ENCODE measurements at regions not wholly inside any gene's neighbourhood (a gene's known extent, or its start where the extent isn't known, plus 50 kb on each side); places are given as distances from the start of the nearest gene placed in this dataset.

- Histone ChIP-seq H3K4me3 (ENCODE audit: low read depth in 1 of 2, low read length in 2 of 2) (no peak overlapping the region), H3K9me3 (ENCODE audit: insufficient read depth, low read length, severe bottlenecking) (no peaks in the 10 kb centered on the region), H3K27me3 (ENCODE audit: insufficient read depth, low read length, poor library complexity) (no peaks in the 10 kb centered on the region), H2AFZ (ENCODE audit: low read depth, low read length) (no peak overlapping the region), H3K4me1 (ENCODE audit: insufficient read depth, low read length) (no peaks in the 10 kb centered on the region), H3K36me3 (ENCODE audit: insufficient read depth, low read length) (no peaks in the 10 kb centered on the region), H3K27ac (ENCODE audit: low read length) (no peak overlapping the region), H3K4me2 (ENCODE audit: insufficient read depth, low read length) (no peak overlapping the region), H3K9ac (ENCODE audit: low read depth, low read length) (no peak overlapping the region), H4K20me1 (ENCODE audit: insufficient read depth, low read length) (no peaks in the 10 kb centered on the region; the same call in 1 of the 2 replicates), H3K79me2 (ENCODE audit: insufficient read depth, low read length) (no peaks in the 10 kb centered on the region)
- TF ChIP-seq, protein P1, sequence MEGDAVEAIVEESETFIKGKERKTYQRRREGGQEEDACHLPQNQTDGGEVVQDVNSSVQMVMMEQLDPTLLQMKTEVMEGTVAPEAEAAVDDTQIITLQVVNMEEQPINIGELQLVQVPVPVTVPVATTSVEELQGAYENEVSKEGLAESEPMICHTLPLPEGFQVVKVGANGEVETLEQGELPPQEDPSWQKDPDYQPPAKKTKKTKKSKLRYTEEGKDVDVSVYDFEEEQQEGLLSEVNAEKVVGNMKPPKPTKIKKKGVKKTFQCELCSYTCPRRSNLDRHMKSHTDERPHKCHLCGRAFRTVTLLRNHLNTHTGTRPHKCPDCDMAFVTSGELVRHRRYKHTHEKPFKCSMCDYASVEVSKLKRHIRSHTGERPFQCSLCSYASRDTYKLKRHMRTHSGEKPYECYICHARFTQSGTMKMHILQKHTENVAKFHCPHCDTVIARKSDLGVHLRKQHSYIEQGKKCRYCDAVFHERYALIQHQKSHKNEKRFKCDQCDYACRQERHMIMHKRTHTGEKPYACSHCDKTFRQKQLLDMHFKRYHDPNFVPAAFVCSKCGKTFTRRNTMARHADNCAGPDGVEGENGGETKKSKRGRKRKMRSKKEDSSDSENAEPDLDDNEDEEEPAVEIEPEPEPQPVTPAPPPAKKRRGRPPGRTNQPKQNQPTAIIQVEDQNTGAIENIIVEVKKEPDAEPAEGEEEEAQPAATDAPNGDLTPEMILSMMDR (IDR thresholded peaks at IDR 0.05; ENCODE audit: borderline replicate concordance, extremely low read depth, low read length, poor library complexity, severe bottlenecking): no peak
- no peak for TF ChIP-seq EZH2 (IDR thresholded peaks at IDR 0.05; ENCODE audit: borderline replicate concordance, low read depth, low read length, severe bottlenecking)
- no peak for DNase-seq
- ATAC-seq (ENCODE audit: insufficient read depth, low read depth): no peak
Measured at GRCh38 chr14:104427131-104427851, 152.3 kb upstream of the C14orf180 start.

DNA sequence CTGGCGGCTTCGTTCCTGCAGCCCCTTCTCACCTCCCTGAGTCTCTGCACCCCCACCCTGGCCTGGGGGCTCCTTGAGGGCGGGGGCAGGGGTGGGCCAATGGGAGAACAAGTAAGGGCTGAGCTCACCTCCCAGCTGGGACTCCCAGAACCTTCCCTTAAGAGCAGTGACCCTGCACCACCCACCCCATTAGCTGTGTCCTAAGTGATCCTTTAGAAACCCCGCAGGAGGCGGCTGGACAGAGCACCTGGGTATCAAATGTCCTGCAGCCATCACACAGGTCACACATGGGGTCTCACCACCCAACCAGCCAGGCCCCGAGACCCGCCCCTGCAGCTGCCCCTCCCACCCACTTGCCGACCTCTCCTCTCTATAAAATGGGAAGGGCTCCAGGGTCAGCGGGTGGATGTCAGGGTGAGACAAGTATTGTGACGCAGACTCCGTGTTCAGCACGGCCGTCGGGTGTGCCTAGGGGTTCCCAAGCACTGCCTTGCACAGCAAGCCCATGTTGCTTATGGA is 151.2 kb upstream of the C14orf180 start:
- no peak overlapping the region for H2AFZ ChIP-seq (ENCODE audit: low read depth, low read length)

GRCh38 chr14:104428860-104429259 is 150.7 kb upstream of the C14orf180 start:
- Histone ChIP-seq H2AFZ (ENCODE audit: low read depth, low read length) (no peak overlapping the region), H3K27ac (ENCODE audit: low read length) (no peak overlapping the region), H3K79me2 (ENCODE audit: insufficient read depth, low read length) (no peaks in the 10 kb centered on the region), H3K36me3 (ENCODE audit: insufficient read depth, low read length) (no peaks in the 10 kb centered on the region), H3K27me3 (ENCODE audit: insufficient read depth, low read length, poor library complexity) (no peaks in the 10 kb centered on the region), H3K9ac (ENCODE audit: low read depth, low read length) (no peak overlapping the region), H3K9me3 (ENCODE audit: insufficient read depth, low read length, severe bottlenecking) (no peaks in the 10 kb centered on the region), H3K4me1 (ENCODE audit: insufficient read depth, low read length) (no peaks in the 10 kb centered on the region), H3K4me2 (ENCODE audit: insufficient read depth, low read length) (no peak overlapping the region), H4K20me1 (ENCODE audit: insufficient read depth, low read length) (no peaks in the 10 kb centered on the region; the same call in 1 of the 2 replicates), H3K4me3 (ENCODE audit: low read depth in 1 of 2, low read length in 2 of 2) (no peak overlapping the region)
- TF ChIP-seq, protein P1 (IDR thresholded peaks at IDR 0.05; ENCODE audit: borderline replicate concordance, extremely low read depth, low read length, poor library complexity, severe bottlenecking): no peak
- TF ChIP-seq EZH2 (IDR thresholded peaks at IDR 0.05; ENCODE audit: borderline replicate concordance, low read depth, low read length, severe bottlenecking): no peak
- ATAC-seq (ENCODE audit: insufficient read depth, low read depth) (no peak), DNase-seq (no peak)

More for the DNA sequence above, 151.2 kb upstream of the C14orf180 start:
- H3K27ac ChIP-seq (ENCODE audit: low read length): no peak overlapping the region
- no peak overlapping the region for H3K4me2 ChIP-seq (ENCODE audit: insufficient read depth, low read length)
- DNase-seq (no peak), ATAC-seq (ENCODE audit: insufficient read depth, low read depth) (no peak)
- no peaks in the 10 kb centered on the region; the same call in 1 of the 2 replicates for H4K20me1 ChIP-seq (ENCODE audit: insufficient read depth, low read length)
- H3K27me3 ChIP-seq (ENCODE audit: insufficient read depth, low read length, poor library complexity): no peaks in the 10 kb centered on the region
- TF ChIP-seq, protein P1 (IDR thresholded peaks at IDR 0.05; ENCODE audit: borderline replicate concordance, extremely low read depth, low read length, poor library complexity, severe bottlenecking): no peak
- H3K36me3 ChIP-seq (ENCODE audit: insufficient read depth, low read length): no peaks in the 10 kb centered on the region
- no peaks in the 10 kb centered on the region for H3K9me3 ChIP-seq (ENCODE audit: insufficient read depth, low read length, severe bottlenecking)
- H3K4me3 ChIP-seq (ENCODE audit: low read depth in 1 of 2, low read length in 2 of 2): no peak overlapping the region
- H3K79me2 ChIP-seq (ENCODE audit: insufficient read depth, low read length): no peaks in the 10 kb centered on the region
- no peaks in the 10 kb centered on the region for H3K4me1 ChIP-seq (ENCODE audit: insufficient read depth, low read length)
- H3K9ac ChIP-seq (ENCODE audit: low read depth, low read length): no peak overlapping the region
